22Rv1 (cell line): ENCODE measurements at regions not wholly inside any gene's neighbourhood (a gene's known extent, or its start where the extent isn't known, plus 50 kb on each side); places are given as distances from the start of the nearest gene placed in this dataset.

Experiments
- CTCF ChIP-seq: fragments of 450-650 bp; IDR thresholded peaks from 2 replicates; pipeline ENCODE4 v1.5.1; 2017; ENCODE audit warnings: mild to moderate bottlenecking
- ZFX ChIP-seq: fragments of 450-650 bp; IDR thresholded peaks from 2 replicates; pipeline ENCODE4 v1.6.1; 2017; ENCODE audit warnings: antibody characterized with exemption, borderline replicate concordance

- TF ChIP-seq CTCF (no peak), ZFX (no peak)
These were observed 436.8 kb downstream of the PTPRU start for GRCh38 chr1:29673228-29673500.
